B cell (primary cell): ENCODE measurements at regions not wholly inside any gene's neighbourhood (a gene's known extent, or its start where the extent isn't known, plus 50 kb on each side); places are given as distances from the start of the nearest gene placed in this dataset.

Source experiments
- ATAC-seq: fragments of 200-7000 bp; cut with Tn5 transposase; one replicate; pipeline ENCODE4 v1.10.0; 2021; ENCODE audit warnings: low read depth, mild to moderate bottlenecking, moderate number of reproducible peaks, moderate library complexity
- CTCF ChIA-PET: fragments of 350-600 bp; sonication (Branson Sonifier 250); formaldehyde crosslinking; loops from one replicate; lab custom pipeline; 2021; ENCODE audit warnings: antibody characterized with exemption, inconsistent platforms; lab: Charles Lee
- POLR2A ChIA-PET: fragments of 350-600 bp; sonication (Branson Sonifier 250); formaldehyde crosslinking; loops from one replicate; lab custom pipeline; 2021; ENCODE audit warnings: antibody characterized with exemption; lab: Charles Lee
- DNase-seq: peaks from one replicate; pipeline ENCODE4 v3.0.0; 2013
- H2AFZ ChIP-seq: 2 replicates; pipeline ENCODE4 v1.6.1; 2012; ENCODE audit warnings: mild to moderate bottlenecking, low read depth, low read length; ENCODE audit not compliant: insufficient read depth, poor library complexity, severe bottlenecking
- H3K27ac ChIP-seq, 2 donors: 1 replicate in 1 of 2; 2 replicates in 1 of 2; pipeline ENCODE4 v1.5.1; 2012 to 2013; ENCODE audit warnings: low read length in 2 of 2, mild to moderate bottlenecking in 2 of 2, moderate library complexity in 1 of 2
- H3K27me3 ChIP-seq, 4 experiments: fragments of 200-600 bp in 1 of 4; sonication (generic) in 1 of 4; replicated peaks in 1 of 4; 1 replicate in 2 of 4; 2 replicates in 2 of 4; pipeline versions ENCODE4 v1.6.1 to v1.7.0; 2013 to 2016; ENCODE audit warnings: low read length in 3 of 4, mild to moderate bottlenecking in 2 of 4, mixed read lengths in 1 of 4, moderate library complexity in 1 of 4; ENCODE audit not compliant: insufficient read depth in 4 of 4, control insufficient read depth in 3 of 4; ENCODE audit errors: control extremely low read depth in 1 of 4
- H3K36me3 ChIP-seq, 2 experiments: replicated peaks in 1 of 2; 1 replicate in 1 of 2; 2 replicates in 1 of 2; pipeline versions ENCODE4 v1.6.1 to v1.7.1; 2013; ENCODE audit warnings: low read length in 1 of 2; ENCODE audit not compliant: insufficient read depth in 2 of 2, control insufficient read depth in 1 of 2; ENCODE audit errors: control extremely low read depth in 1 of 2, extremely low read depth in 1 of 2
- H3K4me1 ChIP-seq, 2 donors: fragments of 200-600 bp in 1 of 2; sonication (generic) in 1 of 2; 1 replicate in 1 of 2; 2 replicates in 1 of 2; pipeline versions ENCODE4 v1.5.1 to v1.6.1; 2013 to 2017; ENCODE audit warnings: low read length in 2 of 2; ENCODE audit not compliant: control insufficient read depth in 2 of 2, insufficient read depth in 2 of 2
- H3K4me2 ChIP-seq: replicated peaks from 2 replicates; pipeline ENCODE3; 2012; ENCODE audit warnings: mild to moderate bottlenecking, low read depth, low read length; ENCODE audit not compliant: poor library complexity, severe bottlenecking
- H3K4me3 ChIP-seq, 5 experiments: fragments of 200-600 bp in 1 of 5; sonication (generic) in 1 of 5; 1 replicate in 3 of 5; 2 replicates in 2 of 5; pipeline versions ENCODE4 v1.5.1 to v1.7.0; 2011 to 2016; ENCODE audit warnings: low read length in 4 of 5, mild to moderate bottlenecking in 4 of 5, low read depth in 2 of 5, control low read depth in 1 of 5, moderate library complexity in 1 of 5; ENCODE audit not compliant: insufficient read depth in 1 of 5; ENCODE audit errors: control extremely low read depth in 1 of 5, extremely low read depth in 1 of 5
- H3K79me2 ChIP-seq: fragments of 200-600 bp; sonication (generic); one replicate; pipeline ENCODE4 v1.6.0; 2016; ENCODE audit warnings: low read length; ENCODE audit not compliant: control insufficient read depth, insufficient read depth
- H3K9ac ChIP-seq: fragments of 200-600 bp; sonication (generic); 2 replicates; pipeline ENCODE4 v1.6.1; 2017; ENCODE audit warnings: mild to moderate bottlenecking, low read length, moderate library complexity
- H3K9me3 ChIP-seq, 3 donors: one replicate each; pipeline versions ENCODE4 v1.6.1 to v1.7.1; 2013; ENCODE audit warnings: low read length in 2 of 3; ENCODE audit not compliant: control insufficient read depth in 2 of 3, insufficient read depth in 1 of 3; ENCODE audit errors: control extremely low read depth in 1 of 3
- H4K20me1 ChIP-seq: 2 replicates; pipeline ENCODE4 v1.6.0; 2012; ENCODE audit warnings: mild to moderate bottlenecking, low read length; ENCODE audit not compliant: insufficient read depth, control insufficient read depth, poor library complexity, severe bottlenecking
- H3K27ac Mint-ChIP-seq: one replicate; pipeline ENCODE4 v1.8.0; 2021; ENCODE audit warnings: mixed read lengths
- H3K27me3 Mint-ChIP-seq: one replicate; pipeline ENCODE4 v1.8.0; 2021; ENCODE audit warnings: mixed read lengths
- H3K4me1 Mint-ChIP-seq: one replicate; pipeline ENCODE4 v1.8.0; 2021; ENCODE audit warnings: mixed read lengths
- H3K4me3 Mint-ChIP-seq: one replicate; pipeline ENCODE4 v1.8.0; 2021; ENCODE audit warnings: mixed read lengths
- H3K9me3 Mint-ChIP-seq: one replicate; pipeline ENCODE4 v1.8.0; 2022; ENCODE audit warnings: mixed read lengths; ENCODE audit not compliant: insufficient read depth
- CTCF ChIP-seq: fragments of 200-600 bp; IDR thresholded peaks from one replicate; pipeline ENCODE4 v1.8.0; 2022; ENCODE audit warnings: antibody characterized with exemption, mild to moderate bottlenecking
- EZH2 ChIP-seq: IDR thresholded peaks from 2 replicates; pipeline ENCODE4 v1.6.1; 2012; ENCODE audit warnings: borderline replicate concordance, low read depth, mild to moderate bottlenecking, moderate library complexity, low read length; ENCODE audit not compliant: insufficient read depth, poor library complexity, severe bottlenecking
- WGBS: methylation state at CpG from one replicate; pipeline ENCODE4 v1.1.5; 2013; ENCODE audit warnings: missing lambda C conversion rate; ENCODE audit not compliant: insufficient coverage; 5-methylcytosine and 5-hydroxymethylcytosine counted together
- intact Hi-C: fragments of 100-400 bp; cut with micrococcal nuclease; formaldehyde crosslinking; loops from one replicate; pipeline ENCODE4 v1.10.0; 2022

DNA sequence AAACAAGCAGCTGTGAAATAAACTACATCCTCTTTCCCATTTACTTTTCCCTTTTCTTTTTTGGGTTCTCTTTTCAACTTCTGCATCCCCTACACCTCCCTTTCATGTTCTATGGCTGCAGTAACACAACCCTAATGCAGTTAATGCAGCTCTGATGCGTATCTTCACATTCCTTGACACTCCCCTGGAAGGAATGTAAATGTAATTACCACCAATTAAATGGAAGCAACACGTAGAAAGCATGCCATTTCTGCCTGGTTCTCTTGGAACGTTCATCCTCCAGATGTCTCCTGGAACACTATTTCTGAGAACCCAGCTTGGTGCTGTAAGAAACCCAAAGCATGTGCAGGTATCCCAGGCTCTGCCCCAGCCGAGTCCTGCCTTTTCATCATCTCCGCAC lies 166.8 kb upstream of the FREM2 start:
- CTCF ChIA-PET: no interaction called here

DNA sequence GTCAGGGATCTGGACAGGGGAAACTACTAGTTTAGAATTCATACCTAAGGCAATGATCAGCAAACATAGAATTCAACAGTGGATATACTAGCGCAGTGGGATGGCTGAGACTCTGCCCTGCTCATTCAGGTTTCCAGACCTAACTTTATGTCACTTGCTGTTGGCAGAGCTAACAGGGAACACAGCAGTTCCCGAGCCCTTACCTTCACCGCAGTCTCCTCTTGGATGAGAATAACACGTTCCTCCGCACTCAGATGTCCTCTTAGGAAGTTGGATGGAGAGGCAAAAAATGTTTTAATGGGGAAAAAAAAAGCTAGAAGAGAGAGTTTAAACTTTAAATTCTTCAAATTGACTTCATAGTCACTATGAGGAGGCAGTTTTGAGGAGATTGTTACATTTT lies 159.7 kb upstream of the FREM2 start:
- H3K4me3 ChIP-seq: no peak overlapping the region
- no peaks in the 10 kb centered on the region for H3K4me1 ChIP-seq
- no peaks in the 10 kb centered on the region for H3K79me2 ChIP-seq
- DNase-seq: no peak
- H3K27ac ChIP-seq: no peak overlapping the region
- ChIA-PET CTCF (no interaction called here), POLR2A (no interaction called here)
- H2AFZ ChIP-seq: no peak overlapping the region
- WGBS: 76% methylated on average over 4 of the region's 5 CpGs
- H3K9ac ChIP-seq: no peak overlapping the region
- H3K4me1 Mint-ChIP-seq: no peaks in the 10 kb centered on the region
- no peaks in the 10 kb centered on the region for H3K9me3 Mint-ChIP-seq
- H3K27ac Mint-ChIP-seq: no peak overlapping the region
- H3K4me2 ChIP-seq: no peak overlapping the region
- intact Hi-C loops: no loop called here
- ATAC-seq: no peak
- TF ChIP-seq CTCF (no peak), EZH2 (no peak)
- no peaks in the 10 kb centered on the region for H3K36me3 ChIP-seq
- no peaks in the 10 kb centered on the region for H3K9me3 ChIP-seq
- H3K4me3 Mint-ChIP-seq: no peak overlapping the region
- no peaks in the 10 kb centered on the region for H4K20me1 ChIP-seq
- H3K27me3 ChIP-seq: no peaks in the 10 kb centered on the region
- H3K27me3 Mint-ChIP-seq: no peaks in the 10 kb centered on the region

More for the DNA sequence above, 166.8 kb upstream of the FREM2 start:
- Mint-ChIP-seq H3K4me3 (no peak overlapping the region), H3K4me1 (no peaks in the 10 kb centered on the region), H3K27ac (no peak overlapping the region), H3K9me3 (no peaks in the 10 kb centered on the region), H3K27me3 (no peaks in the 10 kb centered on the region)
- H3K79me2 ChIP-seq: no peaks in the 10 kb centered on the region
- H3K27me3 ChIP-seq: no peaks in the 10 kb centered on the region
- H3K4me2 ChIP-seq: no peak overlapping the region
- no peak overlapping the region for H3K9ac ChIP-seq
- intact Hi-C loops: no loop called here
- TF ChIP-seq EZH2: no peak
- TF ChIP-seq CTCF: no peak
- H4K20me1 ChIP-seq: no peaks in the 10 kb centered on the region
- H3K4me3 ChIP-seq: no peak overlapping the region
- POLR2A ChIA-PET: no interaction called here
- H2AFZ ChIP-seq: no peak overlapping the region
- no peak for ATAC-seq
- 85% methylated on average over 4 of the region's 5 CpGs for WGBS
- H3K27ac ChIP-seq: no peak overlapping the region
- no peaks in the 10 kb centered on the region for H3K4me1 ChIP-seq
- H3K9me3 ChIP-seq: peaks cover 0 to 5% (median 0%) of the 10 kb centered on the region in 3 donors
- no peak for DNase-seq
- H3K36me3 ChIP-seq: no peaks in the 10 kb centered on the region
